ENCODE measurements at regions not wholly inside any gene's neighbourhood (a gene's known extent, or its start where the extent isn't known, plus 50 kb on each side); places are given as distances from the start of the nearest gene placed in this dataset.
"Not testable (repeated sequence)": the region's sequence is repeated elsewhere in the genome, so short reads cannot be mapped to it uniquely, and the experiment has no call there.

DNA sequence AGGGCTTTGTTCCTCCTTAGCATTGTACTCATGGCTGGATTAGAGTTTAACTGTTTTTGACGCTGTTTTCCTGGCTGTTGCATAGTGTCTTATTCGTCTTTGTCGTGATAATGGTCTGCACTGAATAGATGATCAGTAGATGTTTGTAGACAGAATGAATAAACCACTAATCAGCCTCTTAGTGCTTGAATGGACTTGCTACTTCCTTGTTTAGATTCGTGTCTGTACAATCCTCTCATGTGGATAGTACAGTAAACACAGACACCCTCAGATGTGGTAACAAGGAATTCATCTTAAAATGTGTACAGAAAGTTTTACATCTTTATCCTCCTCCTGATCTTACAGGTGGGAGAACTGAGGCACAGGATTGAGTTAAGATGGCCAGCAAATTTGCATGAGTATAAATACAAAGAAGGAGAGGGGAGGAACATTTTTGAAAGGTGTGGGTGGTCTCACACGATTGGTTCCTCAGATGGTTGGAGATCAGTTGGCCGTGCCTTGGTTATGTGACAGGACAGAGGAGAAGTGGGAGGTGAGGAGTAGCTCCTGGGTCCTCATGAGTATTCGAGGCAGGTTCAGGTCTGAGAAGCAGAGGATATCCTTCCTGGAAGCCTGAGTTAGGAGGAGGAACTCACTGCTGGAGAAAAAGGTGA is 196.0 kb downstream of the KLRB1 start:
- DNase-seq (ENCODE audit: low spot score), result not testable (repeated sequence)

- DNase-seq (ENCODE audit: low spot score), result not testable (repeated sequence)
Measured at GRCh38 chr12:9407425-9407748, 199.2 kb upstream of the PZP start.

DNA sequence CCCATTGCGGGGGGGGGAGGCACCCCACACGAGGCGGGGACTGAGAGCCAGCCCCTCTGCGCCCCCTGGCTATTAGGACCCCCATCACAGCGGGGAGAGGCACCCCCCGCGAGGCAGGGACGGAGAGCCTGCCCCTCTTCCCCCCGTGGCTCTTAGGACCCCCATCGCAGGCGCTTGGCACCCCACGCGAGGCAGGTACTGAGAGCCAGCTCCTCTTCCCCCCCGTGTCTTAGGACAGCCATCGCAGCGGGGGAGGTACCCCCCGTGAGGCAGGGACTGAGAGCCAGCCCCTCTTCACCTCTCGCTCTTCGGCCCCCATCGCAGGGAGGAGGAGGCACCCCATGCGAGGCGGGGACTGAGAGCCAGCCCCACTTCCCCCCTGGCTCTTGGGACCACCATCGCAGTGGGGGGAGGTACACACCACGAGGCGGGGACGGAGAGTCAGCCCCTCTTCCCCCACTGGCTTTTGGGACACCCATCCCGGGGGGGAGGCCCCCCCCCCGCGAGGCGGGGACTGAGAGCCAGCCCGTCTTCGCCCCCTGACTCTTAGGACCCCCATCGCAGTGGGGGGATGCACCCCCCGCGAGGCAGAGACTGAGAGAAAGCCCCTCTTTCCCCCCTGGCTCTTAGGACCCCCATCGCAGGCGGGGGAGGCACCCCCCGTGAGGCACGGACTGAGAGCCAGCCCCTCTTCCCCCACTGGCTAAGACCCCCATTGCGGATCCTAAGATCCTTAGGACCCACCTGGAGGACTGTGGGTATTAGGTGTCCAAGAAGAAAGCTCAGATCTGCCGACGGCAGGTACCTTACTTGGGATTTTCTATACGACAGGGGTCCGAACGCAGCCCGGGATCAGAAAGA is 198.6 kb upstream of the PZP start:
- DNase-seq (ENCODE audit: low spot score), result no peak

DNA sequence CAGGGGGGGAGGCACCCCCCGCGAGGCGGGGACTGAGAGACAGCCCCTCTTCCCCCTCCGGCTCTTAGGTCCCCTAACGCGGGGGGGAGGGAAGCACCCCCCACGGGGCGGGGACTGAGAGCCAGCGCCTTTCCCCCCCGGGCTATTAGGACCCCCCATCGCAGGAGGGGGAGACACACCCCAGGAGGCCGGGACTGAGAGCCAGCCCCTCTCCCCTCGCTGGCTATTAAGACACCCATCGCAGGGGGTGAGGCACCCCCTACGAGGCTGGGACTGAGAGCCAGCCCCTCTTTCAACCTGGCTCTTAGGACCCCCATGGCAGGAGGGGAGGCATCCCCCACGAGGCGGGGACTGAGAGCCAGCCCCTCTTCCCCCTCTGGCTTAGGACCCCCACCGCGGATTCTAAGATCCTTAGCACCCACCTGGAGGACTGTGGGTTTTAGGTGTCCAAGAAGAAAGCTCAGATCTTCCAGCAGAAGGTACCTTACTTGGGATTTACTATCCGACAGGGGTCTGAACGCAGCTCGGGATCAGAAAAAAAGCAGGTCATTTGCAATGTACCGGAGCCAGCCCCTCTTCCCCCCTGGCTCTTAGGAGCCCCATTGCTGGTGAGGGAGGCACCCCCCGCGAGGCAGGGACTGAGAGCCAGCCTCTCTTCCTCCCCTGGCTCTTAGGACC is 197.8 kb upstream of the PZP start:
- DNase-seq (ENCODE audit: low spot score), result no peak

DNA sequence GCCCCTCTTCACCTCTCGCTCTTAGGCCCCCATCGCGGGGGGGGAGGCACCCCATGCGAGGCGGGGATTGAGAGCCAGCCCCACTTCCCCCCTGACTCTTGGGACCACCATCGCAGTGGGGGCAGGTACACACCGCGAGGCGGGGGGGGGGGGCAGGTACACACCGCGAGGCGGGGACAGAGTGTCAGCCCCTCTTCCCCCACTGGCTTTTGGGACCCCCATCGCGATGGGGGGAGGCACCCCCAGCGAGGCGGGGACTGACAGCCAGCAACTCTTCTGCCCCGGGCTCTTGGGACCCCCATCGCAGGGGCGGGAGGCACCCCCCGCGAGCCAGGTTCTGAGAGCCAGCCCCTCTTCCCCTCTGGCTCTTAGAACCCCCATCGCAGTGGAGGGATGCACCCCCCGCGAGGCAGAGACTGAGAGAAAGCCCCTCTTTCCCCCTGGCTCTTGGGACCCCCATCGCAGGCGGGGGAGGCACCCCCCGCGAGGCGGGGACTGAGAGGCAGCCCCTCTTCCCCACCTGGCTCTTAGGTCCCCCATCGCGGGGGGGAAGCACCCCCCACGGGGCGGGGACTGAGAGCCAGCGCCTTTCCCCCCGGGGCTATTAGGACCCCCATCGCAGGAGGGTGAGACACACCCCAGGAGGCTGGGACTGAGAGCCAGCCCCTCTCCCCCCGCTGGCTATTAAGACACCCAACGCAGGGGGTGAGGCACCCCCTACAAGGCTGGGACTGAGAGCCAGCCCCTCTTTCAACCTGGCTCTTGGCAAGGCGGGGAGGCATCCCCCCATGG is 196.5 kb upstream of the PZP start:
- DNase-seq (ENCODE audit: low spot score), result no peak

DNA sequence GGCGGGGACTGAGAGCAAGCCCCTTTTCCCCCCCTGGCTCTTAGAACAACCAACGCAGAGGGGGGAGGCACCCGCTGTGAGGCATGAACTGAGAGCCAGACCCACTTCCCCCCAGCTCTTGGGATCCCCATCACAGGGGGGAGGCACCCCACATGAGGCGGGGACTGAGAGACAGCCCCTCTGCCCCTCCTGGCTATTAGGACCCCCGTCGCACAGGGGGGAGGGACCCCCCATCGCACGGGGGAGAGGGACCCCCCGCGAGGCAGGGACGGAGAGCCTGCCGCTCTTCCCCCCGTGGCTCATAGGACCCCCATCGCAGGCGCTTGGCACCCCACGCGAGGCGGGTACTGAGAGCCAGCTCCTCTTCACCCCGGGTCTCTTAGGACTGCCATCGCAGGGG is 195.8 kb upstream of the PZP start:
- no peak for DNase-seq (ENCODE audit: low spot score)

- DNase-seq (ENCODE audit: low spot score), result not testable (repeated sequence)
Measured at GRCh38 chr12:9402432-9403040, 194.3 kb upstream of the PZP start.

- not testable (repeated sequence) for DNase-seq (ENCODE audit: low spot score)
Measured at GRCh38 chr12:9396367-9396766, 188.2 kb upstream of the PZP start.

GRCh38 chr12:9395220-9395619 is 187.0 kb upstream of the PZP start:
- DNase-seq (ENCODE audit: low spot score), result not testable (repeated sequence)

- DNase-seq (ENCODE audit: low spot score), result no peak
Measured at GRCh38 chr12:9392842-9393241, 184.6 kb upstream of the PZP start.

DNA sequence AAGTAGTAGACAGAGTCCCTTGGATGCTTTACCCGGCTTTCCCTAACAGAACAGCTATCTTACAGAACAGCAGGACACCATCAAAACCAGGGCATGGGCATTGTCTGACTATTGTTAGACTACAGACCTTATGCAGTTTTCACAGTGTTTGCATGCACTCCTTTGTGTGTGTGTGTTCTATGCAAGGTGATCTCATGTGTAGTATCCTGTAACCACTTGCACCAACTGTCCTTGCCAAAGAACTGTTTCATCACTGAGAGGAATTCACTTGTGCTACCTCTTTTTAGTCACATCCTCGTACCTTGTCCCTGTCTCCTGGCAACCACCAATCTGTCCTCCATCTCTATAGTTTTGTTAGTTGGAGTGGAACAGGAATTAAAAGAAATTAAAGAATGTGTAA is 183.6 kb upstream of the PZP start:
- DNase-seq (ENCODE audit: low spot score), result no peak

DNA sequence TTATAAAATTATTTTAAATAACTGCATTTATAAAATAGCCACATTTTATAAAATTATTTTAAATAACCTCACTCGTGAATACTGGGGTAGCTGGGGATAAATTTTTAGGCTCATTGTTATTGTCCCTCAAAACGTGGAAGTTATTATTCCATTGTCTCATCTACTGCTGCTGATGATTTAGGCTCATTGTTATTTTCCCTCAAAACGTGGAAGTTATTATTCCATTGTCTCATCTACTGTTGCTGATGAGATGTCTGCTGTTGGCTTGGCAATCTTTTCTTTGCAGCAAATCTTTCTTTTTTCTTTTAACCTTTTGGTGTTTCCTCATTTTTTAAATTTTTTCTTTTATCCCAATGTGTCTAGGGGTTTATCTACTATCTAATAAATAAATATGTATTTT is 182.6 kb upstream of the PZP start:
- no peak for DNase-seq (ENCODE audit: low spot score)

DNA sequence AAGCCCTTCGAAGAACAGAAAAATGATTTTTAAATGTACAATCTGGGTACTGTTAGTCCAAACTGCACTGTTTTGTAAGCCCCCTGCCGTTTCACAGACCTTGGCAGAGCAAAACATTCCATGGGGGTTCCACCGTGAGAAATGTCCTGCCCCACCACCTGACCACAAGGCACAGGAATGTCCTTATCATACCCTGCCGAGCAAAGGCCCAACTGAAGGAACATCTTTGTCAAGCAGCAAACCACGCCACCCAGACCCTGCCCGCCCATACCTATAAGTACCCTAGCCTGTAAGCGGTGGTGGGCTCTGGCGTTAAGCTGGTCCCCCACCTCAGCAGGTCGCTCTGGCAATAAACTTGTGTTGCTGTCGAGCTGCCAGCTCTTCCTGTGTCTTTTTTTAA is 181.6 kb upstream of the PZP start:
- no peak for DNase-seq (ENCODE audit: low spot score)

GRCh38 chr12:9388379-9388778 is 180.2 kb upstream of the PZP start:
- DNase-seq (ENCODE audit: low spot score), result no peak

DNA sequence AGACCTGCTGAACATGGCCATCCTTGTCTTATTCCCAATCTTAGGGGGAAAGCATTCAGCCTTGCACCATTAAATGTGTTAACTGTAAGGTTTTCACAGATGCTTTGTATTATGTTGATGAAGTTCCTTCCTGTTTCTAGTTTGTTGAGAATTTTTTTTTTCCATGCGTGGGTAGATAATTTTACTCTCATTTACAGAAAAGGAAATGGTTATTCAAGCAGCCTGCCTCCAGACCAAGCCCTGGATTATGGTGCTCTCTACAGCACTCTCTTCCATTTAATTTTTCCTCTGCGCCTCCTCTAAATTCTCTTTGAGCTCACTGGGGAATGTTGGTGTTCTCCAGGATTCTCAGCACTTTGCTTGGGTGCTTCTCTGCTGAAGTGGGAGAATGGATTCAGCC is 179.3 kb upstream of the PZP start:
- DNase-seq (ENCODE audit: low spot score), result no peak

DNA sequence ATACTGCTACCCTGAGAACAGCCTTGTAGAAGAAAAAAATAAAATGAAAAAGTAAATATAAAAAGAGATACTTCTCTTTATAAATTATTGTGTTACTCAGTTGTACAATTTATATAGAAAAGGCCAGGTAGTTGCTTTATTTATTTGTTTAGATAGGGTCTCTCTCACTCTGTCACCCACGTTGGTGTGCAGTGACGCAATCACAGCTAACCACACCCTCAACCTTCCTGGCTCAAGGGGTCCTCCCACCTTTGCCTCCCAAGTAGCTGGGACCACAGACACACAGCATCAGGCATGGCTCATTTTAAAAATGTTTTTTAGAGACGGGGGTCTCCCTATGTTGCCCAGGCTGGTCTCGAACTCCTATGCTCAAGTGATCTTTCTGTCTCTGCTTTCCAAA is 175.4 kb upstream of the PZP start:
- DNase-seq (ENCODE audit: low spot score), result no peak

DNA sequence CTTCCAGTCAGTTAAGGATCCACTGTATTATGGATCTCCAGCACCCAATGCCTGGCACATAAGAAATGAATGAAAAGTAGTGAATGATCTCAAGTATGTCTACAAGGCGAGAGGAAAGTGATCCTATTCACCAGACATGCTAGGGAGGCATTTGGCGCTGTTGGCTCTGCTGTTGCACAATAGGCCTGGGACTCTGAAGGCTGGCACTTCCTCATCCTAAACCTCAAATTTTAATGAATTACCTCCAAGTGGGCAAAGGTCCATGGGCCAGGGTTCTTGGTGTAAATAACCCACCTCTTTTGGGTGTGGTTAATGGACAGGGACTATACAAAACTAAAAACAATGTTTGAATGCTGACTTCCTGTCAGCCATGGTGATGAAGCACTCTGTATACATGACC is 173.4 kb upstream of the PZP start:
- no peak for DNase-seq (ENCODE audit: low spot score)

DNA sequence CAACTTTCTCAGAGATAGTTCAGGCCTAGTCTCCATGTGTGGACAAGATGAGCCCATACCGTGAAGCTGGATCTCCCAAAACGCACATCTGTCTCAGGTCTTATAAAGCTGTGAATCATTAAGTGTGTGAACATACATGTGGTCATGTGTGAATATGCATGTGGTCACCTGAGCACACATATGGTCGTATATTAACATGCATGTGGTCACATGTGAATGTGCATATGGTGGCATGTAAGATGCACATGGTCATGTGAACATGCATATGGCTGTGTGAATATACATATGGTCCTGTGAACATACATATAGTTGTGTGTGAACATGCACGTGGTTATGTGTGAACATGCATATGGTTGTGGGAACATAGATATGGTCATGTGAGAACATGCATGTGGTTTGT is 172.5 kb upstream of the PZP start:
- no peak for DNase-seq (ENCODE audit: low spot score)

GRCh38 chr12:9379023-9379742 is 171.0 kb upstream of the PZP start:
- DNase-seq (ENCODE audit: low spot score), result no peak

GRCh38 chr12:9378430-9378835 is 170.2 kb upstream of the PZP start:
- no peak for DNase-seq (ENCODE audit: low spot score)

GRCh38 chr12:9372202-9372601 is 164.0 kb upstream of the PZP start:
- peak; percentile 67 for DNase-seq (ENCODE audit: low spot score)
